Sigmoid colon (tissue), 4 donors: ENCODE measurements at regions not wholly inside any gene's neighbourhood (a gene's known extent, or its start where the extent isn't known, plus 50 kb on each side); places are given as distances from the start of the nearest gene placed in this dataset.

Experiments used
- CTCF ChIP-seq, 4 experiments: fragments of 450-650 bp in 3 of 4; fragments of 200-600 bp in 1 of 4; IDR thresholded peaks; one replicate each; pipeline ENCODE4 v1.5.1; 2016 to 2019; ENCODE audit warnings: antibody characterized with exemption in 4 of 4, mild to moderate bottlenecking in 3 of 4, moderate library complexity in 2 of 4
- EP300 ChIP-seq, 4 donors: sonication (generic); formaldehyde crosslinking; IDR thresholded peaks; one replicate each; pipeline ENCODE4 v1.6.1; 2017; ENCODE audit warnings: antibody characterized with exemption in 4 of 4
- POLR2A ChIP-seq, 2 donors: fragments of 450-650 bp; IDR thresholded peaks; one replicate each; pipeline ENCODE4 v1.6.1; 2016; ENCODE audit warnings: antibody characterized with exemption in 2 of 2, mild to moderate bottlenecking in 2 of 2, moderate library complexity in 2 of 2
- POLR2AphosphoS5 ChIP-seq, 4 donors: sonication (generic); formaldehyde crosslinking; IDR thresholded peaks; one replicate each; pipeline ENCODE4 v1.6.1; 2017; ENCODE audit warnings: antibody characterized with exemption in 4 of 4

GRCh38 chr12:108400481-108400880, 61.4 kb upstream of the CMKLR1 start:
- TF ChIP-seq CTCF (IDR thresholded peaks at IDR 0.05) = no peak
- no peak for TF ChIP-seq POLR2AphosphoS5 (IDR thresholded peaks at IDR 0.05)
- no peak for TF ChIP-seq POLR2A (IDR thresholded peaks at IDR 0.05)
- TF ChIP-seq EP300 (IDR thresholded peaks at IDR 0.05) = no peak
